B cell (primary cell): ENCODE measurements at regions not wholly inside any gene's neighbourhood (a gene's known extent, or its start where the extent isn't known, plus 50 kb on each side); places are given as distances from the start of the nearest gene placed in this dataset.

Experiments used
- ATAC-seq: fragments of 200-7000 bp; cut with Tn5 transposase; one replicate; pipeline ENCODE4 v1.10.0; 2021; ENCODE audit warnings: low read depth, mild to moderate bottlenecking, moderate number of reproducible peaks, moderate library complexity
- CTCF ChIA-PET: fragments of 350-600 bp; sonication (Branson Sonifier 250); formaldehyde crosslinking; loops from one replicate; lab custom pipeline; 2021; ENCODE audit warnings: antibody characterized with exemption, inconsistent platforms; lab: Charles Lee
- POLR2A ChIA-PET: fragments of 350-600 bp; sonication (Branson Sonifier 250); formaldehyde crosslinking; loops from one replicate; lab custom pipeline; 2021; ENCODE audit warnings: antibody characterized with exemption; lab: Charles Lee
- DNase-seq: peaks from one replicate; pipeline ENCODE4 v3.0.0; 2013
- H2AFZ ChIP-seq: 2 replicates; pipeline ENCODE4 v1.6.1; 2012; ENCODE audit warnings: mild to moderate bottlenecking, low read depth, low read length; ENCODE audit not compliant: insufficient read depth, poor library complexity, severe bottlenecking
- H3K27ac ChIP-seq, 2 donors: 1 replicate in 1 of 2; 2 replicates in 1 of 2; pipeline ENCODE4 v1.5.1; 2012 to 2013; ENCODE audit warnings: low read length in 2 of 2, mild to moderate bottlenecking in 2 of 2, moderate library complexity in 1 of 2
- H3K27me3 ChIP-seq, 4 experiments: fragments of 200-600 bp in 1 of 4; sonication (generic) in 1 of 4; replicated peaks in 1 of 4; 1 replicate in 2 of 4; 2 replicates in 2 of 4; pipeline versions ENCODE4 v1.6.1 to v1.7.0; 2013 to 2016; ENCODE audit warnings: low read length in 3 of 4, mild to moderate bottlenecking in 2 of 4, mixed read lengths in 1 of 4, moderate library complexity in 1 of 4; ENCODE audit not compliant: insufficient read depth in 4 of 4, control insufficient read depth in 3 of 4; ENCODE audit errors: control extremely low read depth in 1 of 4
- H3K36me3 ChIP-seq, 2 experiments: replicated peaks in 1 of 2; 1 replicate in 1 of 2; 2 replicates in 1 of 2; pipeline versions ENCODE4 v1.6.1 to v1.7.1; 2013; ENCODE audit warnings: low read length in 1 of 2; ENCODE audit not compliant: insufficient read depth in 2 of 2, control insufficient read depth in 1 of 2; ENCODE audit errors: control extremely low read depth in 1 of 2, extremely low read depth in 1 of 2
- H3K4me1 ChIP-seq, 2 donors: fragments of 200-600 bp in 1 of 2; sonication (generic) in 1 of 2; 1 replicate in 1 of 2; 2 replicates in 1 of 2; pipeline versions ENCODE4 v1.5.1 to v1.6.1; 2013 to 2017; ENCODE audit warnings: low read length in 2 of 2; ENCODE audit not compliant: control insufficient read depth in 2 of 2, insufficient read depth in 2 of 2
- H3K4me2 ChIP-seq: replicated peaks from 2 replicates; pipeline ENCODE3; 2012; ENCODE audit warnings: mild to moderate bottlenecking, low read depth, low read length; ENCODE audit not compliant: poor library complexity, severe bottlenecking
- H3K4me3 ChIP-seq, 5 experiments: fragments of 200-600 bp in 1 of 5; sonication (generic) in 1 of 5; 1 replicate in 3 of 5; 2 replicates in 2 of 5; pipeline versions ENCODE4 v1.5.1 to v1.7.0; 2011 to 2016; ENCODE audit warnings: low read length in 4 of 5, mild to moderate bottlenecking in 4 of 5, low read depth in 2 of 5, control low read depth in 1 of 5, moderate library complexity in 1 of 5; ENCODE audit not compliant: insufficient read depth in 1 of 5; ENCODE audit errors: control extremely low read depth in 1 of 5, extremely low read depth in 1 of 5
- H3K79me2 ChIP-seq: fragments of 200-600 bp; sonication (generic); one replicate; pipeline ENCODE4 v1.6.0; 2016; ENCODE audit warnings: low read length; ENCODE audit not compliant: control insufficient read depth, insufficient read depth
- H3K9ac ChIP-seq: fragments of 200-600 bp; sonication (generic); 2 replicates; pipeline ENCODE4 v1.6.1; 2017; ENCODE audit warnings: mild to moderate bottlenecking, low read length, moderate library complexity
- H3K9me3 ChIP-seq, 3 donors: one replicate each; pipeline versions ENCODE4 v1.6.1 to v1.7.1; 2013; ENCODE audit warnings: low read length in 2 of 3; ENCODE audit not compliant: control insufficient read depth in 2 of 3, insufficient read depth in 1 of 3; ENCODE audit errors: control extremely low read depth in 1 of 3
- H4K20me1 ChIP-seq: 2 replicates; pipeline ENCODE4 v1.6.0; 2012; ENCODE audit warnings: mild to moderate bottlenecking, low read length; ENCODE audit not compliant: insufficient read depth, control insufficient read depth, poor library complexity, severe bottlenecking
- H3K27ac Mint-ChIP-seq: one replicate; pipeline ENCODE4 v1.8.0; 2021; ENCODE audit warnings: mixed read lengths
- H3K27me3 Mint-ChIP-seq: one replicate; pipeline ENCODE4 v1.8.0; 2021; ENCODE audit warnings: mixed read lengths
- H3K4me1 Mint-ChIP-seq: one replicate; pipeline ENCODE4 v1.8.0; 2021; ENCODE audit warnings: mixed read lengths
- H3K4me3 Mint-ChIP-seq: one replicate; pipeline ENCODE4 v1.8.0; 2021; ENCODE audit warnings: mixed read lengths
- H3K9me3 Mint-ChIP-seq: one replicate; pipeline ENCODE4 v1.8.0; 2022; ENCODE audit warnings: mixed read lengths; ENCODE audit not compliant: insufficient read depth
- CTCF ChIP-seq: fragments of 200-600 bp; IDR thresholded peaks from one replicate; pipeline ENCODE4 v1.8.0; 2022; ENCODE audit warnings: antibody characterized with exemption, mild to moderate bottlenecking
- EZH2 ChIP-seq: IDR thresholded peaks from 2 replicates; pipeline ENCODE4 v1.6.1; 2012; ENCODE audit warnings: borderline replicate concordance, low read depth, mild to moderate bottlenecking, moderate library complexity, low read length; ENCODE audit not compliant: insufficient read depth, poor library complexity, severe bottlenecking
- WGBS: methylation state at CpG from one replicate; pipeline ENCODE4 v1.1.5; 2013; ENCODE audit warnings: missing lambda C conversion rate; ENCODE audit not compliant: insufficient coverage; 5-methylcytosine and 5-hydroxymethylcytosine counted together
- intact Hi-C: fragments of 100-400 bp; cut with micrococcal nuclease; formaldehyde crosslinking; loops from one replicate; pipeline ENCODE4 v1.10.0; 2022

GRCh38 chr2:22554453-22554852, 830.5 kb upstream of the KLHL29 start:
- CTCF ChIA-PET: no interaction called here

GRCh38 chr2:22557406-22557805, 827.6 kb upstream of the KLHL29 start:
- intact Hi-C loops: no loop called here
- no peaks in the 10 kb centered on the region for H3K27me3 Mint-ChIP-seq
- no peak for TF ChIP-seq EZH2
- TF ChIP-seq CTCF: no peak
- no peaks in the 10 kb centered on the region for H4K20me1 ChIP-seq
- H3K4me1 ChIP-seq: no peaks in the 10 kb centered on the region
- no peak overlapping the region for H3K4me3 ChIP-seq
- no peak overlapping the region for H2AFZ ChIP-seq
- H3K27ac Mint-ChIP-seq: no peak overlapping the region
- no peaks in the 10 kb centered on the region for H3K4me1 Mint-ChIP-seq
- no peak for ATAC-seq
- no peaks in the 10 kb centered on the region for H3K79me2 ChIP-seq
- H3K4me3 Mint-ChIP-seq: no peak overlapping the region
- no peak overlapping the region for H3K9ac ChIP-seq
- no peak overlapping the region for H3K27ac ChIP-seq
- no peak overlapping the region for H3K4me2 ChIP-seq
- H3K27me3 ChIP-seq: no peaks in the 10 kb centered on the region
- POLR2A ChIA-PET: no interaction called here
- CTCF ChIA-PET: no interaction called here
- H3K9me3 ChIP-seq: no peaks in the 10 kb centered on the region
- H3K9me3 Mint-ChIP-seq: no peaks in the 10 kb centered on the region
- no peaks in the 10 kb centered on the region for H3K36me3 ChIP-seq
- no CpG with 5 or more reads among the region's 2 CpGs for WGBS
- DNase-seq: no peak

More at GRCh38 chr2:22554453-22554852, 830.5 kb upstream of the KLHL29 start:
- no peak for DNase-seq
- no peaks in the 10 kb centered on the region for H3K4me1 ChIP-seq
- H3K27me3 ChIP-seq: no peaks in the 10 kb centered on the region
- no peaks in the 10 kb centered on the region for H3K9me3 ChIP-seq
- no peak overlapping the region for H3K9ac ChIP-seq
- no peaks in the 10 kb centered on the region for H3K79me2 ChIP-seq
- POLR2A ChIA-PET: no interaction called here
- Mint-ChIP-seq H3K4me1 (no peaks in the 10 kb centered on the region), H3K4me3 (no peak overlapping the region), H3K27me3 (no peaks in the 10 kb centered on the region), H3K27ac (no peak overlapping the region), H3K9me3 (peaks cover 3% of the 10 kb centered on the region)
- no peak overlapping the region for H3K4me3 ChIP-seq
- TF ChIP-seq CTCF: no peak
- TF ChIP-seq EZH2: no peak
- H4K20me1 ChIP-seq: no peaks in the 10 kb centered on the region
- no peak overlapping the region for H3K4me2 ChIP-seq
- WGBS: no CpG with 5 or more reads among the region's 1 CpG
- H3K27ac ChIP-seq: no peak overlapping the region
- H2AFZ ChIP-seq: no peak overlapping the region
- ATAC-seq: no peak
- H3K36me3 ChIP-seq: no peaks in the 10 kb centered on the region
- intact Hi-C loops: no loop called here
